Mesendoderm (in vitro differentiated cells): ENCODE measurements at regions not wholly inside any gene's neighbourhood (a gene's known extent, or its start where the extent isn't known, plus 50 kb on each side); places are given as distances from the start of the nearest gene placed in this dataset.

ENCODE experiments used
- DNase-seq: peaks from one replicate; pipeline ENCODE4 v3.0.0; 2013
- H2AK5ac ChIP-seq: 2 replicates; pipeline ENCODE4 v1.6.1; 2013; ENCODE audit warnings: low read length, inconsistent platforms
- H2BK120ac ChIP-seq: 2 replicates; pipeline ENCODE4 v1.6.1; 2013; ENCODE audit warnings: low read depth, mild to moderate bottlenecking, low read length, moderate library complexity, mixed read lengths
- H2BK15ac ChIP-seq: replicated peaks from 2 replicates; pipeline ENCODE4 v1.6.1; 2013; ENCODE audit warnings: low read depth, mild to moderate bottlenecking, moderate library complexity
- H2BK5ac ChIP-seq: 2 replicates; pipeline ENCODE4 v1.6.1; 2013; ENCODE audit warnings: low read length, inconsistent platforms
- H3K18ac ChIP-seq: 2 replicates; pipeline ENCODE4 v1.6.1; 2013; ENCODE audit warnings: mild to moderate bottlenecking, low read length, mixed read lengths
- H3K23ac ChIP-seq: one replicate; pipeline ENCODE4 v1.6.1; 2013; ENCODE audit warnings: low read length
- H3K27ac ChIP-seq: 2 replicates; pipeline ENCODE4 v1.5.1; 2013; ENCODE audit warnings: low read depth, mild to moderate bottlenecking, inconsistent platforms, low read length, moderate library complexity
- H3K27me3 ChIP-seq: 2 replicates; pipeline ENCODE4 v1.6.1; 2013; ENCODE audit warnings: low read length, control low read depth, mild to moderate bottlenecking, inconsistent platforms; ENCODE audit not compliant: insufficient read depth, poor library complexity
- H3K36me3 ChIP-seq: 2 replicates; pipeline ENCODE4 v1.6.1; 2013; ENCODE audit warnings: low read length, inconsistent platforms; ENCODE audit not compliant: control insufficient read depth, insufficient read depth
- H3K4ac ChIP-seq: one replicate; pipeline ENCODE4 v1.6.1; 2013; ENCODE audit warnings: low read depth, mild to moderate bottlenecking, low read length, moderate library complexity
- H3K4me1 ChIP-seq: 2 replicates; pipeline ENCODE4 v1.6.1; 2013; ENCODE audit warnings: low read depth, low read length, inconsistent platforms; ENCODE audit not compliant: control insufficient read depth
- H3K4me2 ChIP-seq: 2 replicates; pipeline ENCODE4 v1.6.1; 2013; ENCODE audit warnings: low read length
- H3K4me3 ChIP-seq: 2 replicates; pipeline ENCODE4 v1.5.1; 2013; ENCODE audit warnings: mild to moderate bottlenecking, low read length
- H3K56ac ChIP-seq: one replicate; pipeline ENCODE4 v1.6.1; 2013; ENCODE audit warnings: low read length
- H3K79me1 ChIP-seq: 2 replicates; pipeline ENCODE4 v1.6.1; 2013; ENCODE audit warnings: low read length, inconsistent platforms
- H3K79me2 ChIP-seq: 2 replicates; pipeline ENCODE4 v1.6.1; 2013; ENCODE audit warnings: mild to moderate bottlenecking, low read length; ENCODE audit not compliant: control insufficient read depth, insufficient read depth
- H3K9ac ChIP-seq: 2 replicates; pipeline ENCODE4 v1.6.1; 2013; ENCODE audit warnings: low read length, inconsistent platforms
- H4K5ac ChIP-seq: one replicate; pipeline ENCODE4 v1.6.1; 2013; ENCODE audit warnings: low read length
- H4K8ac ChIP-seq: one replicate; pipeline ENCODE4 v1.6.1; 2013; ENCODE audit warnings: low read depth, mild to moderate bottlenecking, control low read depth, low read length, moderate library complexity
- WGBS: extraction: QIAGEN DNeasy Blood & Tissue Kit; methylation state at CpG from one replicate; pipeline ENCODE4 v1.1.7; 2013; ENCODE audit warnings: low lambda C conversion rate, missing lambda C conversion rate; ENCODE audit not compliant: insufficient coverage; ENCODE audit errors: extremely low coverage; 5-methylcytosine and 5-hydroxymethylcytosine counted together

GRCh38 chr1:29581256-29581655, 344.9 kb downstream of the PTPRU start:
- Histone ChIP-seq H3K4me1 (no peaks in the 10 kb centered on the region), H3K27ac (no peak overlapping the region), H3K79me1 (no peaks in the 10 kb centered on the region), H3K4me2 (no peak overlapping the region), H3K56ac (no peak overlapping the region), H3K36me3 (no peaks in the 10 kb centered on the region), H4K8ac (no peak overlapping the region), H4K5ac (no peak overlapping the region), H3K9ac (no peak overlapping the region), H3K79me2 (no peaks in the 10 kb centered on the region), H3K27me3 (no peaks in the 10 kb centered on the region), H2BK5ac (no peak overlapping the region), H2BK15ac (no peak overlapping the region), H3K23ac (no peak overlapping the region), H2BK120ac (no peak overlapping the region), H2AK5ac (no peak overlapping the region), H3K4ac (no peak overlapping the region), H3K18ac (no peak overlapping the region), H3K4me3 (no peak overlapping the region)
- WGBS = no CpG with 5 or more reads among the region's 4 CpGs
- DNase-seq = no peak

DNA sequence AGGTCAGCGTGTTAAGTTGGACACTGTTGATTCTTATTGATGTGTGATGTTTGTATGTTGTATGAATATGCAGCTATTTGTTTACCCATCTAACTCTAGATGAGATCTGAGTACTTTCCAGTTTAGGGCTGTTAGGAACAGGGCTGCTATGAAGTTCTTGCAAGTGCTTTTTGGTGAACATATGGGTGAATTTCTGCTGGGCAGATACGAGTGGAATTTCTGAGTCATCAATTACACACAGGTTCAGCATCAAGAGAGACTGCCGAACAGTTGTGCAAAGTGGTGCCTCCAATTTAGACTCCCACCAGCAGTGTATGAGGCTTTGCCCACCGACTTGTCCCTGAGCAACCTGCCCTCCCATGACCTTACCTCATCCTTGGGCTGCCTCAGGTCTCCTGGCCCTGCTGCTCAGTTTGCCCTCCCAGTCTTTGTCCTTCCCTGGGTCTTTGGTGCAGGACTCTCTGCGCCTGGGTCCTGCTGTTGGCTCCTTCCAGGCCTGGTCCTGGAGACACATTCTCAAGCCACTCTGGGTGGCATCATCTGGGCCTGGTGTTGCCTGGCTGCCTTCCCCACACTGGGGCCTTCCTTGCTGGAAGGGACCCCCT, 343.6 kb downstream of the PTPRU start:
- no peak overlapping the region for H3K4ac ChIP-seq
- H3K4me1 ChIP-seq = no peaks in the 10 kb centered on the region
- H3K27ac ChIP-seq = no peak overlapping the region
- H3K36me3 ChIP-seq = no peaks in the 10 kb centered on the region
- H3K9ac ChIP-seq = no peak overlapping the region
- H2BK5ac ChIP-seq = no peak overlapping the region
- no peak overlapping the region for H2AK5ac ChIP-seq
- H4K8ac ChIP-seq = no peak overlapping the region
- H2BK15ac ChIP-seq = no peak overlapping the region
- no CpG with 5 or more reads among the region's 5 CpGs for WGBS
- H3K4me2 ChIP-seq = no peak overlapping the region
- H2BK120ac ChIP-seq = no peak overlapping the region
- H3K79me2 ChIP-seq = no peaks in the 10 kb centered on the region
- H3K79me1 ChIP-seq = no peaks in the 10 kb centered on the region
- H3K18ac ChIP-seq = no peak overlapping the region
- H3K56ac ChIP-seq = no peak overlapping the region
- H4K5ac ChIP-seq = no peak overlapping the region
- H3K23ac ChIP-seq = no peak overlapping the region
- DNase-seq = no peak
- H3K27me3 ChIP-seq = no peaks in the 10 kb centered on the region
- H3K4me3 ChIP-seq = no peak overlapping the region

DNA sequence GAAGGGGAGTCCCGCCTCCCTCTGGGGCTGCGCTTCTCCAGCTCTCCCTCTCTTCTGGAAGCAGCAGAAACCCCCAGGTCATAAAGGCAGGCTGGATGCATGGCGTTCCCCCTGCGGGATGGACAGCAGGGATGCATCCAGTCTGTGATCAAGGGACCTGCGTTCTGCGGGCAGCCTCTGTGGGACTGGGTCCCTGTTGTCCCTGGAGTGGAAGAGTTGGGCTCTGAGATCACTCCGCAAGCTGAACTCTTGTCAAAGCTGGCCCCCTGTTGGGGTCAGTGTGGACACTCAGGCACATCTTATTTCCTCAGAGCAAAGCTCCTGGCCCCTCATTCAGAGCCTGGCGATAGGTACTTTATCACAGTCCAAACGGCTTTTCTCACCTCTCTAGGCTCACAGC, 341.2 kb downstream of the PTPRU start:
- H3K79me1 ChIP-seq = no peaks in the 10 kb centered on the region
- H3K79me2 ChIP-seq = no peaks in the 10 kb centered on the region
- no peak overlapping the region for H4K5ac ChIP-seq
- H3K56ac ChIP-seq = no peak overlapping the region
- H4K8ac ChIP-seq = no peak overlapping the region
- no peak overlapping the region for H2BK15ac ChIP-seq
- H3K36me3 ChIP-seq = no peaks in the 10 kb centered on the region
- H3K4me3 ChIP-seq = no peak overlapping the region
- no peak overlapping the region for H2BK5ac ChIP-seq
- no peak overlapping the region for H3K4ac ChIP-seq
- no peaks in the 10 kb centered on the region for H3K27me3 ChIP-seq
- no peaks in the 10 kb centered on the region for H3K4me1 ChIP-seq
- H3K9ac ChIP-seq = no peak overlapping the region
- H3K23ac ChIP-seq = no peak overlapping the region
- DNase-seq = peak; percentile 53
- H3K18ac ChIP-seq = no peak overlapping the region
- no peak overlapping the region for H2AK5ac ChIP-seq
- H3K4me2 ChIP-seq = no peak overlapping the region
- no peak overlapping the region for H3K27ac ChIP-seq
- WGBS = no CpG with 5 or more reads among the region's 9 CpGs
- H2BK120ac ChIP-seq = no peak overlapping the region

GRCh38 chr1:29576510-29576909, 340.2 kb downstream of the PTPRU start:
- H3K56ac ChIP-seq = no peak overlapping the region
- no peaks in the 10 kb centered on the region for H3K79me1 ChIP-seq
- H3K36me3 ChIP-seq = no peaks in the 10 kb centered on the region
- H3K9ac ChIP-seq = no peak overlapping the region
- WGBS = no CpG with 5 or more reads among the region's 6 CpGs
- H3K27me3 ChIP-seq = no peaks in the 10 kb centered on the region
- no peak overlapping the region for H4K5ac ChIP-seq
- no peak overlapping the region for H4K8ac ChIP-seq
- H3K23ac ChIP-seq = no peak overlapping the region
- H3K4ac ChIP-seq = no peak overlapping the region
- no peak overlapping the region for H3K18ac ChIP-seq
- no peak overlapping the region for H2BK5ac ChIP-seq
- H3K27ac ChIP-seq = no peak overlapping the region
- no peak overlapping the region for H2AK5ac ChIP-seq
- no peak overlapping the region for H3K4me3 ChIP-seq
- H3K4me2 ChIP-seq = no peak overlapping the region
- H3K4me1 ChIP-seq = no peaks in the 10 kb centered on the region
- H3K79me2 ChIP-seq = no peaks in the 10 kb centered on the region
- H2BK120ac ChIP-seq = no peak overlapping the region
- no peak for DNase-seq
- H2BK15ac ChIP-seq = no peak overlapping the region

GRCh38 chr1:29575826-29576225, 339.5 kb downstream of the PTPRU start:
- no peaks in the 10 kb centered on the region for H3K27me3 ChIP-seq
- no peak overlapping the region for H3K9ac ChIP-seq
- no peak overlapping the region for H3K4me3 ChIP-seq
- H3K79me1 ChIP-seq = no peaks in the 10 kb centered on the region
- no peaks in the 10 kb centered on the region for H3K36me3 ChIP-seq
- DNase-seq = no peak
- H4K8ac ChIP-seq = no peak overlapping the region
- no peak overlapping the region for H3K56ac ChIP-seq
- H3K4ac ChIP-seq = no peak overlapping the region
- no peak overlapping the region for H3K27ac ChIP-seq
- no peak overlapping the region for H2BK5ac ChIP-seq
- H3K18ac ChIP-seq = no peak overlapping the region
- H3K4me1 ChIP-seq = no peaks in the 10 kb centered on the region
- H3K4me2 ChIP-seq = no peak overlapping the region
- no peak overlapping the region for H4K5ac ChIP-seq
- no peak overlapping the region for H2BK120ac ChIP-seq
- H3K23ac ChIP-seq = no peak overlapping the region
- no peaks in the 10 kb centered on the region for H3K79me2 ChIP-seq
- no peak overlapping the region for H2AK5ac ChIP-seq
- no peak overlapping the region for H2BK15ac ChIP-seq

DNA sequence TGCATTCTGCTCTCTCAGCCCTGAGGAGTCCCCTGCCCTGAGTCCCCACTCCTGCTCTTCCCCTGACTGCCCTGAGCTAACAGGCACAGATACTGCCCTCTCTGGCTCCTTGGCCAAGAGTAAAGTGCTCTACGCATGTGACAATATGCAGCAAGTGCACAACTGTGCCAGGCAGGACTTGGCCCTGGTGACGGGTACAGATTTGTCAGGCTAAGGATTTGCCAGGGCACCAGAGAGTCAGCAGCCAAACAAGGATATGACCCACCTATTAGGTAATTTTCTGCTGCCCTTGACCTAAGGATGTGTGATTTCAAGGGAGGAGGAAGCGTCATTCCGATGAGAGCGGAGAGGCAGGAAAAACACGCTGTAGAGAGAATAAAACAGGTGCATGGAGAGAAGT, 339.0 kb downstream of the PTPRU start:
- Histone ChIP-seq H3K4ac (no peak overlapping the region), H3K79me2 (no peaks in the 10 kb centered on the region), H3K4me3 (no peak overlapping the region), H2BK15ac (no peak overlapping the region), H3K9ac (no peak overlapping the region), H2BK120ac (no peak overlapping the region), H2BK5ac (no peak overlapping the region), H3K79me1 (no peaks in the 10 kb centered on the region), H3K56ac (no peak overlapping the region), H3K18ac (no peak overlapping the region), H3K27me3 (no peaks in the 10 kb centered on the region), H2AK5ac (no peak overlapping the region), H3K4me2 (no peak overlapping the region), H3K23ac (no peak overlapping the region), H3K36me3 (no peaks in the 10 kb centered on the region), H3K27ac (no peak overlapping the region), H3K4me1 (no peaks in the 10 kb centered on the region), H4K8ac (no peak overlapping the region), H4K5ac (no peak overlapping the region)
- WGBS = no CpG with 5 or more reads among the region's 6 CpGs
- no peak for DNase-seq
